OCI-LY7 (cell line): ENCODE measurements at regions not wholly inside any gene's neighbourhood (a gene's known extent, or its start where the extent isn't known, plus 50 kb on each side); places are given as distances from the start of the nearest gene placed in this dataset.

Experiments used
- BruUV-seq: library from RNA; stranded (reverse); fragments of 400-500 nt; replicated peaks from 2 replicates; lab custom pipeline; 2021; lab: Mats Ljungman, UMichigan
- CTCF ChIA-PET: fragments of 300-600 bp; sonication (Branson Sonifier 250); formaldehyde crosslinking; loops from one replicate; lab custom pipeline; 2022; ENCODE audit warnings: antibody characterized with exemption; ENCODE audit not compliant: unreplicated experiment; lab: Charles Lee
- POLR2A ChIA-PET: fragments of 300-600 bp; sonication (Branson Sonifier 250); formaldehyde crosslinking; loops from one replicate; lab custom pipeline; 2022; ENCODE audit warnings: antibody characterized with exemption; lab: Charles Lee
- DNase-seq: peaks from one replicate; pipeline ENCODE4 v3.0.0-alpha.2; 2015; ENCODE audit warnings: low spot score
- H2AFZ ChIP-seq: fragments of 200-600 bp; sonication (generic), shearing (Covaris generic); 2 replicates; pipeline ENCODE4 v1.6.1; 2014; ENCODE audit warnings: mild to moderate bottlenecking, antibody characterized with exemption, low read length, moderate library complexity
- H3K27ac ChIP-seq: fragments of 200-600 bp; sonication (generic); 2 replicates; pipeline ENCODE4 v1.5.1; 2014; ENCODE audit warnings: mixed run types, low read depth, mild to moderate bottlenecking, moderate library complexity, low read length, inconsistent platforms; ENCODE audit not compliant: poor library complexity, severe bottlenecking
- H3K36me3 ChIP-seq: fragments of 200-600 bp; sonication (generic); 2 replicates; pipeline ENCODE4 v1.6.1; 2014; ENCODE audit warnings: mild to moderate bottlenecking, antibody characterized with exemption, low read length, moderate library complexity, mixed read lengths; ENCODE audit not compliant: insufficient read depth
- H3K4me1 ChIP-seq: fragments of 200-600 bp; sonication (generic); 2 replicates; pipeline ENCODE4 v1.5.1; 2014; ENCODE audit warnings: mild to moderate bottlenecking, low read length; ENCODE audit not compliant: insufficient read depth, poor library complexity, severe bottlenecking
- H3K4me2 ChIP-seq: fragments of 200-600 bp; sonication (generic); 2 replicates; pipeline ENCODE4 v1.6.1; 2014; ENCODE audit warnings: mild to moderate bottlenecking, low read length
- H3K4me3 ChIP-seq: fragments of 200-600 bp; sonication (generic); 2 replicates; pipeline ENCODE4 v1.5.1; 2014; ENCODE audit warnings: mild to moderate bottlenecking, low read depth, low read length; ENCODE audit not compliant: poor library complexity, severe bottlenecking
- H3K79me2 ChIP-seq: fragments of 200-600 bp; sonication (generic); 2 replicates; pipeline ENCODE4 v1.6.1; 2016; ENCODE audit warnings: low read depth, mild to moderate bottlenecking, low read length, moderate library complexity, mixed read lengths; ENCODE audit not compliant: insufficient read depth
- H3K9me2 ChIP-seq: fragments of 200-600 bp; sonication (generic); 2 replicates; pipeline ENCODE4 v1.6.1; 2016; ENCODE audit warnings: mild to moderate bottlenecking, low read length, mixed read lengths; ENCODE audit not compliant: insufficient read depth
- H3K9me3 ChIP-seq: fragments of 200-600 bp; sonication (generic); 2 replicates; pipeline ENCODE4 v1.6.1; 2014; ENCODE audit warnings: mild to moderate bottlenecking, mixed run types, low read length, mixed read lengths
- H4K20me1 ChIP-seq: fragments of 200-600 bp; sonication (generic); 2 replicates; pipeline ENCODE4 v1.6.1; 2014; ENCODE audit warnings: mild to moderate bottlenecking, antibody characterized with exemption, low read length, moderate library complexity, mixed read lengths; ENCODE audit not compliant: insufficient read depth
- EZH2phosphoT487 ChIP-seq: fragments of 200-600 bp; sonication (generic); IDR thresholded peaks from 2 replicates; pipeline ENCODE4 v1.6.1; 2018; ENCODE audit warnings: low read depth, borderline replicate concordance, mild to moderate bottlenecking, mixed run types, antibody characterized with exemption, low read length, moderate library complexity, mixed read lengths
- intact Hi-C: fragments of 100-400 bp; cut with micrococcal nuclease; formaldehyde crosslinking; loops from one replicate; pipeline ENCODE4 v1.10.0; 2022; ENCODE audit not compliant: unreplicated experiment
- TF ChIP-seq, protein P1 (sequence below): fragments of 200-600 bp; sonication (generic); conservative IDR thresholded peaks from 2 replicates; pipeline ENCODE4 v1.5.1; 2014; ENCODE audit warnings: mild to moderate bottlenecking, antibody characterized with exemption, low read length, moderate library complexity, mixed read lengths

DNA sequence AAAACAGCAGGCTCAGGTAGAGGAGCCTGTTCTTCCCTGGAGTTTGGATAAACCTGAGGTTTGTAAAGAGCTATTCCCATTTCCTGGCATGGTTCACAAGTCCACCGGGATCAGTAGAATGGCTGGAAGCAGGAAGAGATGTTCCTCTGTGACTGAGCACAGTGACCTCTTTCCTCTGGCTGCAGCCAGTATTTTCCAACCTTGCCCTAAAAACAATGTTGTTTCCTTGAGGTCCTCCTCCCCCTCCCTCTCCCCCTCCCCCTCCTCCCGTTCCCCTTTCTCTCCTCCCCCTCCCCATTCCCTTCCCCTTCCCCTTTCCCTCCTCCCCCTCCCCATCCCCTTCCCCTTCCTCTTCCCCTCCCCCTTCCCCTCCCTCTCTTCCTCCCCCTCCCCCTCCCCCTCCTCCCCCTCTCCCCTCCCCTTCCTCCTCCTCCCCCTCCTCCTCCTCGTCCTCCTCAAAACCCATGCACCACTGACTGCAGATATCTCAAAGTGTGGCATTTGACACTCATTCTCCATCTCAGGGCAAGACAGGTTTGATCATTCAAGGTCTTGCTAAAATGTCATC lies 58.9 kb upstream of the MON1B start:
- H3K4me3 ChIP-seq, result no peak overlapping the region
- no peaks in the 10 kb centered on the region for H3K79me2 ChIP-seq
- H3K4me1 ChIP-seq, result no peaks in the 10 kb centered on the region
- H3K36me3 ChIP-seq, result no peaks in the 10 kb centered on the region
- no peak overlapping the region for H3K4me2 ChIP-seq
- DNase-seq, result no peak
- intact Hi-C loops, result no loop called here
- H3K27ac ChIP-seq, result no peak overlapping the region
- POLR2A ChIA-PET, result interaction anchor here (0.6 kb wide), 1 partner anchor 12 kb away, joined by 6 read pairs; no protein-coding TSS in a partner anchor
- H3K9me2 ChIP-seq, result no peaks in the 10 kb centered on the region
- H4K20me1 ChIP-seq, result no peaks in the 10 kb centered on the region
- CTCF ChIA-PET, result no interaction called here
- TF ChIP-seq EZH2phosphoT487, result no peak
- TF ChIP-seq, protein P1, sequence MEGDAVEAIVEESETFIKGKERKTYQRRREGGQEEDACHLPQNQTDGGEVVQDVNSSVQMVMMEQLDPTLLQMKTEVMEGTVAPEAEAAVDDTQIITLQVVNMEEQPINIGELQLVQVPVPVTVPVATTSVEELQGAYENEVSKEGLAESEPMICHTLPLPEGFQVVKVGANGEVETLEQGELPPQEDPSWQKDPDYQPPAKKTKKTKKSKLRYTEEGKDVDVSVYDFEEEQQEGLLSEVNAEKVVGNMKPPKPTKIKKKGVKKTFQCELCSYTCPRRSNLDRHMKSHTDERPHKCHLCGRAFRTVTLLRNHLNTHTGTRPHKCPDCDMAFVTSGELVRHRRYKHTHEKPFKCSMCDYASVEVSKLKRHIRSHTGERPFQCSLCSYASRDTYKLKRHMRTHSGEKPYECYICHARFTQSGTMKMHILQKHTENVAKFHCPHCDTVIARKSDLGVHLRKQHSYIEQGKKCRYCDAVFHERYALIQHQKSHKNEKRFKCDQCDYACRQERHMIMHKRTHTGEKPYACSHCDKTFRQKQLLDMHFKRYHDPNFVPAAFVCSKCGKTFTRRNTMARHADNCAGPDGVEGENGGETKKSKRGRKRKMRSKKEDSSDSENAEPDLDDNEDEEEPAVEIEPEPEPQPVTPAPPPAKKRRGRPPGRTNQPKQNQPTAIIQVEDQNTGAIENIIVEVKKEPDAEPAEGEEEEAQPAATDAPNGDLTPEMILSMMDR, result no peak
- H3K9me3 ChIP-seq, result no peaks in the 10 kb centered on the region
- no peak overlapping the region for H2AFZ ChIP-seq
- BruUV-seq, result no TSS peak

DNA sequence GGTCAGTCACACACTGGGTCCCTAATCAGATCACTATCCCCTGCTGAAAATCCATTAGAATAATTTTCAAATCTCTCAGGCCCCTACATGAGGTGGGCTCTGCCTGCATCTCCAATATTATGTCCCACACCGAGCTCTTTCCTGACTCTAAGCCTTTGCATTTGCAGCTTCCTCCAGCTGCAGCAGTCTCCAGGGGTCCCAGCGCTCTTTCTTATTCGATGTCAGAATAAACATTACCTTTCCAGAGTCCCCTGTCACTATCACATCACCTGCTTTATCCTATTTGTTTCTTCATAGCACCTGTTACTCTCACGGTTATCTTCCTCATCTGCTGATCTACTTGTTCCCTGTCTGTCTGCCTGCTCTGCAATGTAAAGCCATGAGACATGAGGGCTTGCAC lies 57.3 kb upstream of the MON1B start:
- ChIA-PET CTCF (no interaction called here), POLR2A (no interaction called here)
- no peaks in the 10 kb centered on the region for H3K9me2 ChIP-seq
- H2AFZ ChIP-seq, result no peak overlapping the region
- H3K9me3 ChIP-seq, result no peaks in the 10 kb centered on the region
- intact Hi-C loops, result no loop called here
- H3K27ac ChIP-seq, result no peak overlapping the region
- H3K4me2 ChIP-seq, result no peak overlapping the region
- H3K4me3 ChIP-seq, result no peak overlapping the region
- BruUV-seq, result no TSS peak
- TF ChIP-seq, protein P1, result no peak
- no peak for TF ChIP-seq EZH2phosphoT487
- no peaks in the 10 kb centered on the region for H3K79me2 ChIP-seq
- no peak for DNase-seq
- H4K20me1 ChIP-seq, result no peaks in the 10 kb centered on the region
- no peaks in the 10 kb centered on the region for H3K36me3 ChIP-seq
- no peaks in the 10 kb centered on the region for H3K4me1 ChIP-seq

DNA sequence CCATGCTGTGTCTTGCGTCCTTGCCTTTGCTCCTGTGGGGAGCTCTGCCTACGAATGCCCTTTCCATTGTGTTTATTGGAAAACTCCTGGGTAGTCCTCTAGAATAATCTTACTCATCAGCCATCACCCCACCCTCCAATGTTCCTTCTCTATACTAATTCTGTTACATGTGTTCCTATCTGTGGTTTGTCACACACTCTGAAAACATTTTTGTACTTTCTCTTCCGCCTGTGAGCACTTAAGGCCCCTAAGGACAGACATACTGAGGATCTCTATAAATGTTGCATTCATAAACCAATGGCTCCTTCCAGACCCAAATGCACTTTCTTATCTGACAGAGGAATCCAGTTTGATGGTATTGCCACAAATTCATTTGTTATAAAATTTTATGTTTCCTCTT lies 53.9 kb upstream of the MON1B start:
- DNase-seq, result no peak
- Histone ChIP-seq H3K36me3 (no peaks in the 10 kb centered on the region), H4K20me1 (no peaks in the 10 kb centered on the region), H3K79me2 (no peaks in the 10 kb centered on the region), H3K9me2 (no peaks in the 10 kb centered on the region), H3K9me3 (no peaks in the 10 kb centered on the region), H3K27ac (no peak overlapping the region), H3K4me1 (no peaks in the 10 kb centered on the region), H3K4me3 (no peak overlapping the region), H3K4me2 (no peak overlapping the region), H2AFZ (no peak overlapping the region)
- no TSS peak for BruUV-seq
- TF ChIP-seq, protein P1, result no peak
- TF ChIP-seq EZH2phosphoT487, result no peak
- intact Hi-C loops, result no loop called here
- ChIA-PET CTCF (no interaction called here), POLR2A (no interaction called here)
